GM18507 (cell line): ENCODE measurements at regions not wholly inside any gene's neighbourhood (a gene's known extent, or its start where the extent isn't known, plus 50 kb on each side); places are given as distances from the start of the nearest gene placed in this dataset.
"Not testable (repeated sequence)": the region's sequence is repeated elsewhere in the genome, so short reads cannot be mapped to it uniquely, and the experiment has no call there.

Experiments used
- DNase-seq: peaks from one replicate; pipeline ENCODE4 v3.0.0; 2011; ENCODE audit warnings: low read depth; ENCODE audit not compliant: insufficient read length; ENCODE audit errors: extremely low spot score
- FAIRE-seq: peaks from 2 replicates; lab custom pipeline; 2011; peaks lifted over from hg19 to GRCh38; lab: Jason Lieb, UNC

GRCh38 chr5:34245032-34245394, 202.0 kb upstream of the C1QTNF3 start:
- not testable (repeated sequence) for DNase-seq, FAIRE-seq

DNA sequence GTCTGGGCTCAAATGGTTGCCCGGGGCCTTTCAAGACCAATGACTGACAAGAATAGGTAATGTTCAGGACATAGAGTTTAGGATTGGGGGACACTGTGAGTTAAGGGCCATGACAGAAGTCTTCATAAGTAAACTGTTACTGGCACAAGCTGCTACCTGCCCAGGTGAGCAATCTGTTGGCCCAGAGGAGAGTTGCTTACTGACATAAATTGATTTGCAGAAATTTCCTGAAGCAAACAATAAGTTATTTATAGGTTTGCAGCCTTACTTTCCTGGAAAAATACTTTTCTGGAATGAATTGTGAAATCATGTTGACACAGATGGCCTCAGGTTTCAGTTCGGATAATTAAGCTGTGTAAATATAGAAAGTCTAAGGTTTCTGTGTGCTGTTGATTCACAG, 202.8 kb upstream of the C1QTNF3 start:
- not testable (repeated sequence) for FAIRE-seq, DNase-seq

DNA sequence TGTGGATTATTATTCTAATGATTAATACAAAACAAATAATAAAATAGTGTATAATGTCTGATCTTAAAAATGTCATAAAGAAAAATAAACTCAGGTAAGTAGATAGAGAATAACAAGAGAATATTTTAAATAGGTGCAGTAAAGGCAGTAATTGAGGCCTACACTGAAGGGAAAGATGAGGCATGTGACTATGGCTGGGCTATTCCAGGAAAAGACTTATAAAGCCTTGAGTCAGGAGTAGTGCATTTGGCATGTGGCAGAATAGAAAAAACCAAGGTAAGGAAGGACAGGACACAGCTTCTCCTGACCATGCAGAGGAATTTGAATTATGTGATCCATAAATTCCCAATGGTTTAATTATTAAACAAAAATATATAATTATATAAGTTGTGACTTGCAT, 215.6 kb upstream of the C1QTNF3 start:
- not testable (repeated sequence) for DNase-seq
- peak; percentile 24 for FAIRE-seq

DNA sequence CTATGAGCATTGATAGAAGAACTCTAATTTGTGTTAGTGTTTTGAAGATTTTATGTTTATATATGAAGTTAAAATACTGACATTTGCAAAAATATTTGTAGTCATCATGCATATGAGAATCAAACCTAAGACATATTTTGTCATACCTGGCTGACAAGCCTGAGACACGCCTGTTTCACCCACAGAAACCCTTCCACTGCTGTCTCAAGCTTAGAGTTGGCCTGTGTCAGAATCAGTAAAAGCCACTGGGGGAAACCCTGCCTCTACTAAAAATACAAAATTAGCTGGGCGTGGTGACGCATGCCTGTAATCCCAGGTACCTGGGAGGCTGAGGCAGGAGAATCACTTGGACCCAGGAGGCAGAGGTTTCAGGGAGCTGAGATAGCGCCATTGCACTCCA, 218.0 kb upstream of the C1QTNF3 start:
- DNase-seq, FAIRE-seq: not testable (repeated sequence)

DNA sequence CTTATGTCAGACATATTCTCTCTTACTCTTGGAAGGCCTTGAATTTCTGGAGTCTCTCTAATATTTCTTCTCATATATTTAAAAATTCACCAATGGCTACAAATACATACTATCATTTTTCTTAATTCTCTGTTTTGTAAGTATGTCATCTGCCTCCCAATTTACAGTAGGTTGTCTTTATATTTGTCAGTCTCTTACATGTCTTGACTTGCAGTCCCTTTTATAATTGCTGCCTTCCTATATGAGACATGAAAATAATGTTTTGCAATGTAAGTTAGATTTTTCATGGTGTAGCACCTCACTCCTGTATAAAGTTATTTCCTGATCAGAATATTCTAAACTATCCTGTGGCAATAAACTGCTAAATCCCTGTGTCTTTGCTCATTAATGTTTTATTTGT, 223.1 kb upstream of the C1QTNF3 start:
- FAIRE-seq, DNase-seq: not testable (repeated sequence)

- not testable (repeated sequence) for DNase-seq, FAIRE-seq
These were observed 253.7 kb upstream of the C1QTNF3 start for GRCh38 chr5:34296759-34297158.

- DNase-seq, FAIRE-seq: not testable (repeated sequence)
These were observed 286.2 kb upstream of the C1QTNF3 start for GRCh38 chr5:34329201-34329600.

- FAIRE-seq: peak; percentile 67
- DNase-seq: not testable (repeated sequence)
These were observed 286.6 kb upstream of the C1QTNF3 start for GRCh38 chr5:34329611-34330108.

GRCh38 chr5:34331928-34332454, 289.0 kb upstream of the C1QTNF3 start:
- FAIRE-seq, DNase-seq: not testable (repeated sequence)

DNA sequence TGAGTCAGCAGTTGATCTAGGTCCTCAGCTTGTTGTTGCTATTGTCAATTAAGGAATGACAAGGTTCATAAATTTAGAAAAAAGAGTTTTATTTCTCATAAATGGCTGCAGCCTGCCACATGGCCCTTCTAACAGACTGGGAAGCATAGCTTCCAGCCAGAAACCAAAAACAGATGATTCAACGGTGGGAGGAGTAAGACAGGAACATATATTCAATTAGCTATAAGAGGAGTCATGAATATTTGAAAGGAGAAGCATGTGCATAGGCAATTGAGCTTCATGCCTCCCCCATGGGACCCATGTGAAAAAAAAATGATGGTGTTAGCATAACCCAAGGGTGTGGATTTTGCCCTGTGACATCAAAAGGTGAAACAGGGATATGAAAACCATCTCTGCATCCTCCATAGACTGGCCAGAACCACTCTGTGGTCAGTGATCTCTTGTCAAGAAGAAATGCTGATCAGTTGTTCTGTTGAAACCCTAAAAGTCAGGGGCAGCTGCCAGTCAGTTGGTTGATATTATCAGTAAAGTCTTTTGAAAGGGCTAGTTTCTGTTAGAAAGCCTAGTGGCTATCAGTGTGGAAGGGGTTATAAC, 296.5 kb upstream of the C1QTNF3 start:
- DNase-seq, FAIRE-seq: not testable (repeated sequence)

GRCh38 chr5:34354440-34354839, 301.7 kb upstream of the RAI14 start:
- not testable (repeated sequence) for DNase-seq, FAIRE-seq

DNA sequence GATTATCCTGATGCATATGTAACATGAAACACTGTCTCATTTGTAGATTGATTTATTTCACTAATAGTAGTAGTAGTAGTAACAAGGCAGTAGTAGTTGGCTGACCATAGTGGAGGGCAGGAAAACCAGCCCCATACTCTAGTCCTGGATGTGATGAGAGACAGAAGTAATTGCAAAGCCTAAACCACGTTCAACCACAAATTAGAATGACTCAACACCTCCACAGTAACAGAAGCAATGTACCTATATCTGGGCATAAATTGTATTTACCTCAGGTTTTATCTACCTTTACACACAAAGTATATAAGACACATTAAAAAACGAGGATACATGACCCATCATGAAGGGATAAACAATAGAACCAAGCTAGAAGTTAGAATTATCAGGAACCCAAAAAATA, 284.7 kb upstream of the RAI14 start:
- not testable (repeated sequence) for FAIRE-seq, DNase-seq

- not testable (repeated sequence) for DNase-seq
- peak; percentile 31 for FAIRE-seq
These were observed 284.3 kb upstream of the RAI14 start for GRCh38 chr5:34371817-34372216.

GRCh38 chr5:34372739-34373138, 283.4 kb upstream of the RAI14 start:
- DNase-seq, FAIRE-seq: not testable (repeated sequence)

- FAIRE-seq, DNase-seq: not testable (repeated sequence)
These were observed 278.5 kb upstream of the RAI14 start for GRCh38 chr5:34377651-34378050.

DNA sequence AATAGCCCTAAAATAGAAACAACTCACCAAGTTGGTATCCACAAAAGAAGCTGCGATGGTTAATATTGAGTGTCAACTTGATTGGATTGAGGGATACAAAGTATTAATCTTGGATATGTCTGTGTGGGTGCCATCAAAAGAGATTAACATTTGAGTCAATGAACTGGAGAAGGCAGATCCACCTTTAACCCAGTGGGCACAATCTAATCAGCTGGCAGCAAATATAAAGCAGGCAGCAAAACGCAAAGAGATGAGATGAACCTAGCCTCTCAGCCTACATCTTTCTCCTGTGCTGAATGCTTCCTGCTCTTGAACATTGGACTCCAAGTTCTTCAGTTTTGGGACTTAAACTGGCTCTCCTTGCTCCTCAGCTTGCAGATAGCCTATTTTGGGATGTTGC, 277.6 kb upstream of the RAI14 start:
- not testable (repeated sequence) for FAIRE-seq, DNase-seq

- DNase-seq, FAIRE-seq: not testable (repeated sequence)
These were observed 267.4 kb upstream of the RAI14 start for GRCh38 chr5:34388754-34389153.

DNA sequence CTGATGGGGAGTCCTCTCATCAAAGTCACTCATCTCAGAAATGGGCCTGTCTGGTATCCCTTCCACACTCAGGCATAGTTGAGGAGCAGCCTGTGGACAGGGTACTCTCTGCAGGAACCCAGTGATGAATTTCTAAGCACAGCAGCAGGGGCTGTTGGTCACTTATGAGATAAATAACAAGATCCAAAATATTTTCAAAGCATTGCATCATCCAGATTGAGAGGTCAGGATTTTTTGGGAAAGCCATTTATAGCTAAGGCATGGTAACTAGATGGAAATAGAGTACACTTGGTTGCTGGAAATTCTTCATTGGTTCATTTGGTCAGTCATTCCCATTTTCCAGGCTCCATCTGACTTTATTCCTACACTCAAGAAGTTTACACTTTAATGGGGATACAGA, 246.8 kb upstream of the RAI14 start:
- FAIRE-seq: no peak
- DNase-seq: no peak

DNA sequence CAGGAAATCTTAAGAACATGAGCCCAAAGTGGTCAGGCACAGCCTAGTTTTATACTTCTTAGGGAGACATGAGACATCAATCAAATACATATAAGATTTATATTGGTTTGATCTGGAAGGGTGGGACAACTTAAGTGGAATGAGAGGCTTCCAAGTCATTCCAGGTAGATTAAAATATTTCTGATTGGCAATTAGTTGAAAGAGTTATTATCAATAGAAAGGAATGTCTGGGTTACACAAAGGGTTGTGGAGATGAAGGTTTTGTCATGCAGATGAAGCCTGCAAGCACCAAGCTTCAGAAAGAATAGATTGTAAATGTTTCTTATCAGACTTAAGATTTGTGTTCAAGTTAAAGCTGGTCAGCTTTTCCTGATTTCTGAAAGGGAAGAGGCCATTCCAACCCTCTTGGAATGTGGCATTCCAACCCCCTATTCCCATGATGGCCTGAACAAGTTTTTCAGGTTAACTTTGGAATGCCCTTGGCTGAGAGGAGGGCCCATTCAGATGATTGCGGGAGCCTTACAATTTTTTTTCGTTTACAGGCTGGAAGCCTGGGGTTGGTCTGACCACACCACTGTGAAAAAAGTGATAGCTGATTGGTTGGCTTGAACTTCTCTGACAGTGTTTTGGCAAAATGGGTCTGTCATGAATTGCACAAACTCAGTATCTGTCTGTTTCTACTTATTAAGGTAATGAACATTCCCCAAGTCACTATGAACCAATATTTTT, 245.6 kb upstream of the RAI14 start:
- FAIRE-seq: no peak
- no peak for DNase-seq
